BLaER1 treated with 17β-estradiol and CSF1 and Interleukin-3, amounts not matched to agents 10 nM and 100 nM (cell line): ENCODE measurements at regions not wholly inside any gene's neighbourhood (a gene's known extent, or its start where the extent isn't known, plus 50 kb on each side); places are given as distances from the start of the nearest gene placed in this dataset.
"Not testable (repeated sequence)": the region's sequence is repeated elsewhere in the genome, so short reads cannot be mapped to it uniquely, and the experiment has no call there.

ENCODE experiments used
- H3K27ac ChIP-seq, 11 experiments: shearing (Covaris generic); formaldehyde crosslinking; 2 replicates each; pipeline ENCODE4 v1.8.1; 2022
- H3K27me3 ChIP-seq, 11 experiments: shearing (Covaris generic); formaldehyde crosslinking; 2 replicates each; pipeline ENCODE4 v1.8.1; 2022
- H3K36me3 ChIP-seq, 11 experiments: shearing (Covaris generic); formaldehyde crosslinking; 2 replicates each; pipeline ENCODE4 v1.8.1; 2022
- H3K4me1 ChIP-seq, 10 experiments: shearing (Covaris generic); formaldehyde crosslinking; 2 replicates each; pipeline ENCODE4 v1.8.1; 2022
- H3K4me2 ChIP-seq, 11 experiments: shearing (Covaris generic); formaldehyde crosslinking; 2 replicates each; pipeline ENCODE4 v1.8.1; 2022
- H3K4me3 ChIP-seq, 10 experiments: shearing (Covaris generic); formaldehyde crosslinking; 2 replicates each; pipeline ENCODE4 v1.8.1; 2022
- H3K9ac ChIP-seq, 11 experiments: shearing (Covaris generic); formaldehyde crosslinking; 2 replicates each; pipeline ENCODE4 v1.8.1; 2022
- H3K9me3 ChIP-seq, 11 experiments: shearing (Covaris generic); formaldehyde crosslinking; replicated peaks in 1 of 11; 2 replicates each; pipeline ENCODE4 v1.8.1; 2022
- H4K20me1 ChIP-seq, 11 experiments: shearing (Covaris generic); formaldehyde crosslinking; 2 replicates each; pipeline ENCODE4 v1.8.1; 2022
- Cebpa-rat ChIP-seq, 11 experiments: shearing (Covaris generic); IDR thresholded peaks; 2 replicates each; pipeline ENCODE4 v1.8.1; 2022

DNA sequence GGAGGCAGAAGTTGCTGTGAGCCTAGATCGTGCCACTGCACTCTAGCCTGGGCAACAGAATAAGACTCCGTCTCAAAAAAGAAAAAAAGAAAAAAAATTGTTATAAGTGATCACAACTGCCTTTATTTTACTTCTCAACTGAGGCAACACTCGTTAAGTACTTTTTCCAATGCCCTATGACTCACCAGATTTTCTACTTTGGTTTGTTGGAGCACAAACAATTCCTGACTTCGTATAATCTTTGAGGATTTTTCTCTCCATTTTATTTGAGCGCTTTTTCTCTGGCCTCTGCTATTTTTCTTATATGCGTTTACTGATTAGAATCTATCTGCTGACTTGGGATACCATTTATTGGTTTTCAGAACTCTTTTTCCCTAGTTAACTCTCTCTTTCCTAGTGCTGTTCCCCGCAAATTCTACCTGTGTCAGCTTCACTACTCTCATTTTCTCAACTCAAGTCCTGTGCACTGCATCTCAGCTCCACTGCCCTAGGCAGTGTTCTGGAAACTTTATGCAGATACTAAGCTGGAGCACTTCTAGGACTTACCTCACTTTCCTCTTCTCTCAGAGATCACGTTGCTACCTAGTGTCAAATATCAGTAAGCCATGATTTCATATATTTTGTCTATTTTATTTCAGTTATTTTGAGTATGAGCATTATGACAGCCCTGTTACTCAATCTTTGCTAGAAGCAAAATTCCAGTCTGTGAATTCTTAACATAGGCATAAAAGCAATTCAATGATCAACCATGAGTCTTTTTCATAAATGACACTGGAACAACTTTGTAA lies 1120.1 kb upstream of the CITED2 start:
- Histone ChIP-seq H3K4me2 (no peak overlapping the region), H3K27me3 (no peaks in the 10 kb centered on the region), H3K9ac (no peak overlapping the region), H3K4me1 (no peaks in the 10 kb centered on the region), H3K36me3 (no peaks in the 10 kb centered on the region), H3K9me3 (no peaks in the 10 kb centered on the region), H4K20me1 (no peaks in the 10 kb centered on the region), H3K4me3 (no peak overlapping the region), H3K27ac (no peak overlapping the region)
- TF ChIP-seq Cebpa-rat (IDR thresholded peaks at IDR 0.05) = no peak

DNA sequence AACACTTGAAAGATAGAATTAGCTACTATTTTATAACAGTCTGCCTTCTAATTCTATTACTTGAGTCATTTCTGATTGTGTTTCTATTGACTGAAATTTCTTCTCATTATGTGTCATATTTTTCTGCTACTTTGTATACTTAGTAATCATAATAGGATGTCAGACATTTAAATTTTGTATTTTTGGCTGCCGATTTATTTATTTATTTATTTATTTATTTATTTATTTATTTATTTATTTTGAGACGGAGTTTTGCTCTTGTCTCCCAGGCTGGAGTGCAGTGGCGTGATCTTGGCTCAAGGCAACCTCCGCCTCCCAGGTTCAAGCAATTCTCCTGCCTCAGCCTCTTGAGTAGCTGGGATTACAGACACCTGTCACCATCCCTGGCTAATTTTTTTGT lies 1119.0 kb upstream of the CITED2 start:
- H3K9ac ChIP-seq = not testable (repeated sequence)

DNA sequence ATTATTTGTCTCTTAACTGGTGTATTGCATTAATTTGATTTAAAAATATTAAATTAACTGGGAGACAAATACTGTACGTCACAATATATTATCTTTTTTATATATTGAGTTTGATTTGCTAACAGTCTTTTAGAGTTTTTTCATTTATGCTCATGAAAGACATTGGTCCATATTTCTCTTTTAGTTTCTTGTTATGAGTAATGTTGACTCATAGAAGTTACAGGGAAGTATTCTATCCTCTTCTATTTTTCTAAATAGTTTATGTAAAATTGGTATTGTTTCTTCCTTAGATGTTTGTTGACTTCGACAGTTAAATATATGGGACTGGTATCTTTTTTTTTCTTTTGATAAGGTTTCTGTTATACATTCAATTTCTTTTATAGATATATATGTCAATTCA lies 1115.6 kb upstream of the CITED2 start:
- Histone ChIP-seq H3K27ac (no peak overlapping the region), H4K20me1 (no peaks in the 10 kb centered on the region), H3K27me3 (no peaks in the 10 kb centered on the region), H3K4me3 (no peak overlapping the region), H3K9me3 (peaks cover 6 to 11% (median 9%) of the 10 kb centered on the region in 11 experiments; a peak in 20 of 22 replicates), H3K36me3 (no peaks in the 10 kb centered on the region), H3K4me1 (peaks cover 0 to 21% (median 4%) of the 10 kb centered on the region in 10 experiments; a peak in 9 of 20 replicates), H3K4me2 (no peak overlapping the region), H3K9ac (no peak overlapping the region)
- no peak for TF ChIP-seq Cebpa-rat (IDR thresholded peaks at IDR 0.05)

More for the DNA sequence above, 1119.0 kb upstream of the CITED2 start:
- H3K4me2 ChIP-seq, H3K27me3 ChIP-seq, H3K27ac ChIP-seq, H4K20me1 ChIP-seq, H3K36me3 ChIP-seq, H3K9me3 ChIP-seq, H3K4me3 ChIP-seq, H3K4me1 ChIP-seq: not testable (repeated sequence)

DNA sequence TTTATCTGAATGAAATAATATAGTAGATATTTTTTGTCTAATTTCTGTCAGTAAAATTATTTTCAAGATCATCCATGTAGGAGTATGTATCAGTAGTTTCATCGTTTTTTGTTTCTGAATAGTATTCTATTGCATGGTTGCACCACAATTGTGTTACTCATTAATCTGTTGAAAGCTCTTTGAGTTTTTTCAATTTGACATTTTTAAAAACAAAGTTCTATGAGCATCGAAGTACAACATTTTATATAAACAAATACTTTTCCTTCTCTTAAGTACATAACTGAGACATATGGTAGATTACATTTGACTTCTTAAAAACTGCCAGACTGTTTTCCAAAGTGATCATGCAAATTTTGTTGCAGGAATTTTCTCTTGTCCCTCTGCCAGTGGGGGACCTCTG lies 1113.1 kb upstream of the CITED2 start:
- H3K27ac ChIP-seq = no peak overlapping the region
- H4K20me1 ChIP-seq = no peaks in the 10 kb centered on the region
- H3K4me1 ChIP-seq = peaks cover 0 to 21% (median 4%) of the 10 kb centered on the region in 10 experiments; a peak in 9 of 20 replicates
- H3K36me3 ChIP-seq = no peaks in the 10 kb centered on the region
- no peaks in the 10 kb centered on the region for H3K27me3 ChIP-seq
- no peak overlapping the region for H3K4me3 ChIP-seq
- H3K9me3 ChIP-seq = peaks cover 6 to 11% (median 9%) of the 10 kb centered on the region in 11 experiments; a peak in 20 of 22 replicates
- H3K4me2 ChIP-seq = no peak overlapping the region
- no peak for TF ChIP-seq Cebpa-rat (IDR thresholded peaks at IDR 0.05)
- no peak overlapping the region for H3K9ac ChIP-seq

DNA sequence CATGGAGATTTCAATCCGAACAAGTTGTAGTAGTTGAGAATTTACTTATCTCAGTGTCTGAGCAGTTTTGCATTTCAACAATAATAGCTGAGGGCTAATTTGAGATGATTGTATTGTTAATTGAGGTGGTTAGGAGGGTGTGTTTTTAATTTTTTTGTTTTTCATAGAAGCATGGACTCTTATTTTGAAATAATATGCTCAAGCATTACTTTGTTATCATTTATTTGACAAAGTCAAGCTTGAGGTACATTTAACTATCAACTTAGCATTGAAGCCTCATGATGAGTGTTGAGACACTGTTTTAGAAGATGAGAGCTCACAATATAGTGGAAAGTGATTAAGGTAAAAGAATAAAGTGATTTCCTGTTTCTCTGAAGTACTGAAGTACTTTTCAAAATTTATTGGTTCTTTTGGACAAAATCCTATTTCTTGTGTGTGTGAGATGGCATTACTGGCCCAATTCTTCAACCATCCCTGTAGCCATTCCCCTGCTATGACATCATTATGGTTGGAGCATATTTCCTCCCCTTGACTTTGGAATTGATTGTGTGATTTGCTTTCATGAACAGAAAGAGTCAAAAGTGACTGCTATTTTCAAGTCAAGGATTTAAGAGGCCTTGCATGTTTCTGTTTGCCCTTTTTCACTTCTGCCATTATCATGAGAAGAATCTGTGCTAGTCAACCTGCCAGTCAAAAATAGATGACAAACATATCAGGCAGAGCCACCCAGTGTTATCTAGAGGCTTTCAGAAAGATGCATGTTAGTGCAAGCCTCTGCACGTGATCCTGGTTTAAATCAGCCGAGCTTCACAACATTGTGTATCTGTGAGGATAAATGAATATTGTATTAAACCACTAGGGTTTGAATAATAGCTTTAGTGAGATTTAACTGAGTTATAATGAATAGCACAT lies 1112.3 kb upstream of the CITED2 start:
- H4K20me1 ChIP-seq = no peaks in the 10 kb centered on the region
- peaks cover 0 to 21% (median 4%) of the 10 kb centered on the region in 10 experiments; a peak in 9 of 20 replicates for H3K4me1 ChIP-seq
- no peaks in the 10 kb centered on the region for H3K36me3 ChIP-seq
- H3K27ac ChIP-seq = no peak overlapping the region
- peaks cover 6 to 11% (median 9%) of the 10 kb centered on the region in 11 experiments; a peak in 20 of 22 replicates for H3K9me3 ChIP-seq
- H3K27me3 ChIP-seq = no peaks in the 10 kb centered on the region
- peak overlapping the region in 4 of 11 experiments; percentile 22 to 57 (median 36); a peak in 5 of 22 replicates for H3K4me2 ChIP-seq
- TF ChIP-seq Cebpa-rat (IDR thresholded peaks at IDR 0.05) = no peak
- H3K9ac ChIP-seq = no peak overlapping the region
- H3K4me3 ChIP-seq = no peak overlapping the region

DNA sequence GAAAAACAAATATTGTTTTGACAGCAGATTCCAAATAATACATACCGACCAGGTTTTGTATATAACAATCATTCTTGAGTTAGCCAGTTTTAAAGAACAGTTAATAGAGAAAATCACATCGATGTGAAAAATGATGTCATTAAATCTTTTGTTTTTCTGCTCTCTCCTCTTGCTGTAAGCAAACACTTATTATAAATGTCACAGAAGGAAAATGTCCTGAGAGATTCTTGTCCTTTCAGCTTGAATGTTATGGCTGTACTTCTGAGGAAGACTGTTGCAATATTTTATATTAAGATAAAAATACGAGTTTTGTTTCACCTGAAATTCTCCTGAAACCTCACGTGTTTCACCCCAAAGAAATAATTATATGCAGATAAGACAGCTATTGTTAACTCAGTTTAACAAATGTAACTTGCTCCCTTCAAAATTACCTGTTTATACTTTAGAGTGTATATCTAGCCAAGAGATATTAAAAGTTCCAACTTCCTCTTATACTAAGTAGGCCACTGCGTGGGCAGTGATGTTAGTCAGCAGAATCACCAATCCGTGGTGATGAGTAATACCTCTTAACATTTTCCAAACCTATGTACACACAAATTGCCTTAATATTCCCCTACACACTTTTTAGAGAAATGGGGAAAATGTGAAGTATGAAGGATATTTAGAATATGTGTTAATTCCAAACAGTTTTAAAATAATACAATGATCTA lies 1111.4 kb upstream of the CITED2 start:
- H3K4me2 ChIP-seq = peak overlapping the region in 4 of 11 experiments; percentile 22 to 57 (median 36); a peak in 5 of 22 replicates
- no peak overlapping the region for H3K9ac ChIP-seq
- no peaks in the 10 kb centered on the region for H3K36me3 ChIP-seq
- peaks cover 6 to 11% (median 9%) of the 10 kb centered on the region in 11 experiments; a peak in 20 of 22 replicates for H3K9me3 ChIP-seq
- H3K4me1 ChIP-seq = peaks cover 0 to 24% (median 4%) of the 10 kb centered on the region in 10 experiments; a peak in 9 of 20 replicates
- no peak overlapping the region for H3K27ac ChIP-seq
- TF ChIP-seq Cebpa-rat (IDR thresholded peaks at IDR 0.05) = no peak
- no peaks in the 10 kb centered on the region for H3K27me3 ChIP-seq
- no peak overlapping the region for H3K4me3 ChIP-seq
- no peaks in the 10 kb centered on the region for H4K20me1 ChIP-seq

DNA sequence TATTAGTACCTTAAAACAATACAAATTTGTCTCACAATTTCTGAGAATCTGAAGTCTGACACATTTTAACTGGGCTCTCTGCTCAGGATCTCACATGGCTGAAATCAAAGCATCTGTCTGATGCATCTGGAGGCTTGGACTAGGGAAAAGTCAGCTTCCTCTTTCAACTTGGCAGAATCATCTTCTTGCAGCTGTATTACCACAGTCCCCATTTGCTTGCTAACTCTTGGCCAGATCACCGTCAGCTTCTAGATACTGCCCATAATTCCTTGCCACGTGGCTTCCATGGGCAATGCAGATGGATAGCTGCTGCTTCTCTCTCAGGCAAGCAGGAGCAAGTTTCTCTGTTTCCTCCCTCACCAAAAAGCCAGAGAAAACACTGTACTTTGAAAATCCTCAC lies 1106.4 kb upstream of the CITED2 start:
- Histone ChIP-seq H3K27ac (no peak overlapping the region), H3K4me3 (no peak overlapping the region), H3K27me3 (no peaks in the 10 kb centered on the region), H3K9me3 (no peaks in the 10 kb centered on the region), H3K4me1 (peaks cover 0 to 12% (median 2%) of the 10 kb centered on the region in 10 experiments; a peak in 8 of 20 replicates), H4K20me1 (no peaks in the 10 kb centered on the region; a peak in 1 of 22 replicates), H3K9ac (no peak overlapping the region), H3K4me2 (peak overlapping the region in 2 of 11 experiments; percentile 13 to 35; a peak in 1 of 22 replicates), H3K36me3 (no peaks in the 10 kb centered on the region)
- TF ChIP-seq Cebpa-rat (IDR thresholded peaks at IDR 0.05) = no peak

DNA sequence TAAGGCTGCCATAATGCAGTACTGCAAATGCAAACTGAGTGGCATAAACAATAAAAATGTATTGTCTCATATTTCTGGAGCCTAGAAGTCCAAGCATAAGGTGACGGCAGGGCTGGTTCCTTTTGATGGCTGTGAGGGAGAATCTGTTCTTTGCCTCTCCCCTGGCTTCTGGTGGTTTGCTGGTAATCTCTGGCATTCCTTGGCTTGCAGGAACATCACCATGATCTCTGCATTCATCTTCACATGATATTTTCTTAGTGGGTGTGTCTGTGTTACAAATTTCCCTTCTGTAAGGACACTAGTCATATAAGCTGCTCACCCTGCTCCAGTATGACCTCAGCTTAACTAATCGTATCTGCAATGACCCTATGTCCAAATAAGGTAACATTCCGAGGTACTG lies 1104.2 kb upstream of the CITED2 start:
- Histone ChIP-seq H3K27me3 (no peaks in the 10 kb centered on the region), H3K4me2 (no peak overlapping the region), H3K27ac (no peak overlapping the region), H3K9me3 (no peaks in the 10 kb centered on the region), H3K9ac (no peak overlapping the region), H3K4me3 (no peak overlapping the region), H3K4me1 (peaks cover 0 to 4% (median 0%) of the 10 kb centered on the region in 10 experiments; a peak in 2 of 20 replicates), H4K20me1 (no peaks in the 10 kb centered on the region; a peak in 1 of 22 replicates), H3K36me3 (no peaks in the 10 kb centered on the region)
- TF ChIP-seq Cebpa-rat (IDR thresholded peaks at IDR 0.05) = no peak

DNA sequence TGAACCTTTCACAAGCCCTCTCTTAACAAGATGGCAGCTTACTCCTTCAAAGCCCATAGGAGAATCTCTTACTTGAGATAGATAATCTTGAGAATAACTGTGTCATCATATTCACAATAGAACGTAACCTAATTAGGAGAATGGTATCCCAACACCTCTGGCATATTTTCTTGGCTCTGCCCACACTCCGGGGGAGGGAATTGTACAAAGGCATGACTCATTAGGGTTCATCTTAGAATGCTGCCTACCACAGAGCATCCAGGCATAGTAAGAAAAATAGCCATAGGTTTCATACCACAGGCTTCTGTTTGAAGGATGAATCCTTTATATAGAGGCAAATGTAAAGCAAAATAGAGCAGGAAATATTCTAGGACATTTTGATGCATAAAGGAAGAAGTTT lies 1100.6 kb upstream of the CITED2 start:
- H3K4me1 ChIP-seq = no peaks in the 10 kb centered on the region
- TF ChIP-seq Cebpa-rat (IDR thresholded peaks at IDR 0.05) = no peak
- no peak overlapping the region for H3K4me2 ChIP-seq

More for the DNA sequence above, 1100.6 kb upstream of the CITED2 start:
- Histone ChIP-seq H3K9me3 (no peaks in the 10 kb centered on the region), H4K20me1 (no peaks in the 10 kb centered on the region; a peak in 1 of 22 replicates), H3K27me3 (no peaks in the 10 kb centered on the region), H3K27ac (no peak overlapping the region), H3K4me3 (no peak overlapping the region), H3K36me3 (no peaks in the 10 kb centered on the region), H3K9ac (no peak overlapping the region)
